ENCODE measurements at regions not wholly inside any gene's neighbourhood (a gene's known extent, or its start where the extent isn't known, plus 50 kb on each side); places are given as distances from the start of the nearest gene placed in this dataset.

- DNase-seq, result no peak
- Mint-ChIP-seq H3K4me3 (ENCODE audit: low read depth, unreplicated experiment) (no peak overlapping the region), H3K9me3 (ENCODE audit: low read depth, unreplicated experiment) (no peaks in the 10 kb centered on the region), H3K4me1 (ENCODE audit: low read depth, unreplicated experiment) (peaks cover 18% of the 10 kb centered on the region), H3K27ac (ENCODE audit: unreplicated experiment) (no peak overlapping the region), H3K36me3 (ENCODE audit: insufficient read depth, unreplicated experiment) (no peaks in the 10 kb centered on the region), H3K27me3 (ENCODE audit: unreplicated experiment) (no peaks in the 10 kb centered on the region)
- intact Hi-C loops (cut with micrococcal nuclease; ENCODE audit: unreplicated experiment), result no loop called here
- CTCF ChIA-PET, result interaction anchor here (0.6 kb wide), 1 partner anchor 457 kb away, joined by 5 read pairs; no protein-coding TSS in a partner anchor
- TF ChIP-seq CTCF (IDR thresholded peaks at IDR 0.05; ENCODE audit: unreplicated experiment), result no peak
- BruUV-seq (replicated peaks), result no TSS peak
Measured at GRCh38 chr1:221874285-221875003, 132.6 kb upstream of the DUSP10 start.

- no peaks in the 10 kb centered on the region for H3K27me3 Mint-ChIP-seq (ENCODE audit: unreplicated experiment)
- no peak overlapping the region for H3K4me3 Mint-ChIP-seq (ENCODE audit: low read depth, unreplicated experiment)
- CTCF ChIA-PET, result no interaction called here
- DNase-seq, result no peak
- intact Hi-C loops (cut with micrococcal nuclease; ENCODE audit: unreplicated experiment), result no loop called here
- H3K9me3 Mint-ChIP-seq (ENCODE audit: low read depth, unreplicated experiment), result no peaks in the 10 kb centered on the region
- peaks cover 25% of the 10 kb centered on the region for H3K4me1 Mint-ChIP-seq (ENCODE audit: low read depth, unreplicated experiment)
- no peaks in the 10 kb centered on the region for H3K36me3 Mint-ChIP-seq (ENCODE audit: insufficient read depth, unreplicated experiment)
- H3K27ac Mint-ChIP-seq (ENCODE audit: unreplicated experiment), result no peak overlapping the region
- no peak for TF ChIP-seq CTCF (IDR thresholded peaks at IDR 0.05; ENCODE audit: unreplicated experiment)
- BruUV-seq (replicated peaks), result no TSS peak
Measured at GRCh38 chr1:221873673-221874072, 131.8 kb upstream of the DUSP10 start.

GRCh38 chr1:221871056-221871455 lies 129.2 kb upstream of the DUSP10 start:
- intact Hi-C loops (cut with micrococcal nuclease; ENCODE audit: unreplicated experiment), result no loop called here
- CTCF ChIA-PET, result no interaction called here
- H3K4me1 Mint-ChIP-seq (ENCODE audit: low read depth, unreplicated experiment), result peaks cover 31% of the 10 kb centered on the region
- no peak overlapping the region for H3K27ac Mint-ChIP-seq (ENCODE audit: unreplicated experiment)
- no peaks in the 10 kb centered on the region for H3K36me3 Mint-ChIP-seq (ENCODE audit: insufficient read depth, unreplicated experiment)
- no peak for DNase-seq
- no TSS peak for BruUV-seq (replicated peaks)
- no peaks in the 10 kb centered on the region for H3K27me3 Mint-ChIP-seq (ENCODE audit: unreplicated experiment)
- no peak for TF ChIP-seq CTCF (IDR thresholded peaks at IDR 0.05; ENCODE audit: unreplicated experiment)
- peaks cover 3% of the 10 kb centered on the region for H3K9me3 Mint-ChIP-seq (ENCODE audit: low read depth, unreplicated experiment)
- H3K4me3 Mint-ChIP-seq (ENCODE audit: low read depth, unreplicated experiment), result no peak overlapping the region

DNA sequence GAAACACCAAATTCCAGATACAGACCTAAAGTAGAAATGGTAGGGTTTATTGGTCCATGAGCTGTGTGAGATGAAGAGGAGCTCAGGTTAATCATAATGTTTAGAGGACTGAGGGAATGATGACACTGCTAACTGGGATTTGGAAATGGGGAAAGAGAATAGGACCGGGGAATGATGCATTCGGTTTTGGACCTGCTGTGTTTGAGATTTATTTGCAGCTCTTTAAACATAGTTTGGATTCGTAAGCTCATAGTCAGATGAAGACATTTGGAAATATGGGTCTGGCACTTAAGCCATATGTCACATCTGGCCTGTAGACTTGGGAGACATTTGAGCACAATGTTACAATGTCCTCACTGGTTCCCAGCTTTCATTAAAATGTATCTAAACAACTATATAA lies 127.9 kb upstream of the DUSP10 start:
- BruUV-seq (replicated peaks), result no TSS peak
- CTCF ChIA-PET, result interaction anchor here (0.5 to 1.8 kb wide), 3 partner anchors 9 to 109 kb away, joined by 3 to 5 read pairs (median 3); no protein-coding TSS in a partner anchor
- intact Hi-C loops (cut with micrococcal nuclease; ENCODE audit: unreplicated experiment), result no loop called here

More for the DNA sequence above, 127.9 kb upstream of the DUSP10 start:
- H3K9me3 Mint-ChIP-seq (ENCODE audit: low read depth, unreplicated experiment), result peaks cover 3% of the 10 kb centered on the region
- no peak overlapping the region for H3K27ac Mint-ChIP-seq (ENCODE audit: unreplicated experiment)
- DNase-seq, result no peak
- no peaks in the 10 kb centered on the region for H3K27me3 Mint-ChIP-seq (ENCODE audit: unreplicated experiment)
- H3K4me3 Mint-ChIP-seq (ENCODE audit: low read depth, unreplicated experiment), result no peak overlapping the region
- TF ChIP-seq CTCF (IDR thresholded peaks at IDR 0.05; ENCODE audit: unreplicated experiment), result no peak
- H3K4me1 Mint-ChIP-seq (ENCODE audit: low read depth, unreplicated experiment), result peaks cover 31% of the 10 kb centered on the region
- H3K36me3 Mint-ChIP-seq (ENCODE audit: insufficient read depth, unreplicated experiment), result no peaks in the 10 kb centered on the region

Measured in Calu3 (cell line).